Heart left ventricle (tissue), 16 donors: ENCODE measurements at regions not wholly inside any gene's neighbourhood (a gene's known extent, or its start where the extent isn't known, plus 50 kb on each side); places are given as distances from the start of the nearest gene placed in this dataset.

Experiments used
- ATAC-seq, 4 donors: fragments of 200-7000 bp; cut with Tn5 transposase; one replicate each; pipeline ENCODE4 v1.9.1; 2020 to 2022; ENCODE audit warnings: moderate library complexity in 4 of 4, mild to moderate bottlenecking in 3 of 4, moderate number of reproducible peaks in 1 of 4
- DNase-seq, 5 donors: peaks; one replicate each; pipeline ENCODE4 v3.0.0-alpha.2; 2020
- H3K27ac ChIP-seq, 12 donors: fragments of 200-600 bp; sonication (generic) in 4 of 12; one replicate each; pipeline versions ENCODE4 v1.5.0 to v1.8.0; 2016 to 2022; ENCODE audit warnings: mild to moderate bottlenecking in 2 of 12
- H3K27me3 ChIP-seq, 9 donors: fragments of 200-600 bp; sonication (generic) in 2 of 9; one replicate each; pipeline versions ENCODE4 v1.5.1 to v1.8.0; 2016 to 2022; ENCODE audit warnings: mild to moderate bottlenecking in 3 of 9
- H3K36me3 ChIP-seq, 9 donors: fragments of 200-600 bp; sonication (generic) in 2 of 9; one replicate each; pipeline versions ENCODE4 v1.5.0 to v1.8.0; 2018 to 2022; ENCODE audit warnings: mild to moderate bottlenecking in 2 of 9
- H3K4me1 ChIP-seq, 12 donors: fragments of 200-600 bp; sonication (generic) in 4 of 12; one replicate each; pipeline versions ENCODE4 v1.5.0 to v1.8.0; 2016 to 2022; ENCODE audit warnings: mild to moderate bottlenecking in 3 of 12
- H3K4me3 ChIP-seq, 12 donors: fragments of 200-600 bp; sonication (generic) in 4 of 12; one replicate each; pipeline versions ENCODE4 v1.5.0 to v1.8.0; 2017 to 2022; ENCODE audit warnings: mild to moderate bottlenecking in 9 of 12, moderate library complexity in 4 of 12
- H3K9me3 ChIP-seq, 12 donors: fragments of 200-600 bp; sonication (generic) in 4 of 12; one replicate each; pipeline versions ENCODE4 v1.5.0 to v1.8.0; 2016 to 2022; ENCODE audit warnings: mild to moderate bottlenecking in 1 of 12
- CTCF ChIP-seq, 12 donors: fragments of 200-600 bp; sonication (generic) in 4 of 12; IDR thresholded peaks; one replicate each; pipeline versions ENCODE4 v1.5.0 to v1.8.0; 2018 to 2022; ENCODE audit warnings: antibody characterized with exemption in 12 of 12, mild to moderate bottlenecking in 5 of 12
- POLR2A ChIP-seq, 2 donors: fragments of 450-650 bp; IDR thresholded peaks; one replicate each; pipeline ENCODE4 v1.6.1; 2017; ENCODE audit warnings: antibody characterized with exemption in 2 of 2, mild to moderate bottlenecking in 2 of 2, moderate library complexity in 2 of 2
- WGBS, 4 donors: extraction: QIAGEN DNeasy Blood & Tissue Kit in 2 of 4; methylation state at CpG; one replicate each; pipeline versions ENCODE4 v1.1.5 to v1.1.7; 2013 to 2018; 5-methylcytosine and 5-hydroxymethylcytosine counted together
- intact Hi-C, 10 donors: fragments of 100-400 bp; cut with DNase I; formaldehyde crosslinking; loops; one replicate each; pipeline versions ENCODE4 v1.11.1 to v1.14.2; 2022
- donor health status: ischemic (EF 13 %, LVEDD 7.1; RV severe dilation, severe dysfunction).
- donor health status: healthy with polysubstance abuse.
- donor health status: DM: no; HTN: yes; CAD: no.
- donor health status: DM: no; HTN: no; CAD: no.
- donor health status: ischemic (EF 25% LVEDD 6.9; RV normal size, moderate dysfunction).
- donor health status: ischemic (EF 25% LVEDD 5.7; RV mildly dilated, moderate dysfunction).
- donor health status: healthy.
- donor health status: DM: yes; HTN: yes; CAD: no.
- donor health status: ischemic (EF 35%, LVEDD 5.7; RV mildly dilated, moderate dysfunction).
- donor health status: nonischemic (EF 11% LVEDD 7.7; RV severe dilation, severe dysfunction).
- donor health status: DM: yes; HTN: yes; CAD: no.
- donor health status: PGD.
- donor health status: ischemic (EF 29% LVEDD 5.4; RV normal size, mild dysfunction).
- donor health status: nonischemic (EF 23%, LVEDD 6.1; RV moderate dilation, normal function).

GRCh38 chr2:128651000-128651399, 332.3 kb upstream of the HS6ST1 start:
- Histone ChIP-seq H3K27ac (no peak overlapping the region), H3K36me3 (no peaks in the 10 kb centered on the region), H3K27me3 (no peaks in the 10 kb centered on the region), H3K4me3 (no peak overlapping the region), H3K9me3 (no peaks in the 10 kb centered on the region), H3K4me1 (peaks cover 0 to 8% (median 0%) of the 10 kb centered on the region in 12 donors)
- WGBS, 4 donors, result 58 to 94% (median 76%) methylated on average over 2 of the region's 2 CpGs
- DNase-seq, result no peak
- TF ChIP-seq POLR2A (IDR thresholded peaks at IDR 0.05), result no peak
- TF ChIP-seq CTCF (IDR thresholded peaks at IDR 0.05), result no peak
- intact Hi-C loops, result no loop called here
- no peak for ATAC-seq

GRCh38 chr2:128654408-128654807, 335.7 kb upstream of the HS6ST1 start:
- peak overlapping the region in 1 of 12 donors; percentile 53 for H3K27ac ChIP-seq
- H3K9me3 ChIP-seq, result peaks cover 0 to 7% (median 0%) of the 10 kb centered on the region in 12 donors
- intact Hi-C loops, result no loop called here
- no peaks in the 10 kb centered on the region for H3K27me3 ChIP-seq
- H3K36me3 ChIP-seq, result no peaks in the 10 kb centered on the region
- no peak for TF ChIP-seq POLR2A (IDR thresholded peaks at IDR 0.05)
- no peak for TF ChIP-seq CTCF (IDR thresholded peaks at IDR 0.05)
- DNase-seq (peak in 1 of 5 donors; percentile 29), ATAC-seq (peak in 2 of 4 donors; percentile 67 to 80)
- H3K4me1 ChIP-seq, result peaks cover 0 to 8% (median 0%) of the 10 kb centered on the region in 12 donors
- 55 to 72% (median 61%) methylated on average over 5 of the region's 5 CpGs for WGBS, 4 donors
- H3K4me3 ChIP-seq, result no peak overlapping the region

DNA sequence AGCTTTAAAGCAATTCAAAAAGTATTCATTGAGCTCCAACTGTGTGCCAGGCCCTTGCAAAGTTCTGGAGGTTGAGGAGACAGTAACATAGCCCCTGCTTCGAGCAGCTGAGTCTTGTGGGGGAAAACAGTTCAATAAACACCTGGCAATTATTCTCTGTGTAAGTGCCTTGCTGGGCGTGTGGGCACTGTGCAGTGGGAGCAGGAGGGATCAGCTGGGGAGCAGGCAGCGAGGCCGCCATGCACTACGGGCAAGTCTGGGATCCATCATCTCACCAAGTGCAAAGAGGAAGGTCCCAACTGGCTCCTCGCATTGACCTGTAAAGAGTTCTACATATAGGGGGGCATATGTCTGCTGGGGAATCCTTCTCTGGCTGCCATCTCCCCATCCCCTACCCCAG, 342.2 kb upstream of the HS6ST1 start:
- Histone ChIP-seq H3K9me3 (peaks cover 0 to 7% (median 0%) of the 10 kb centered on the region in 12 donors), H3K36me3 (no peaks in the 10 kb centered on the region), H3K4me3 (no peak overlapping the region), H3K27ac (no peak overlapping the region), H3K27me3 (peaks cover 0 to 15% (median 0%) of the 10 kb centered on the region in 9 donors), H3K4me1 (no peaks in the 10 kb centered on the region)
- ATAC-seq (no peak), DNase-seq (no peak)
- WGBS, 4 donors, result 88 to 96% (median 92%) methylated on average over 6 of the region's 6 CpGs
- no peak for TF ChIP-seq CTCF (IDR thresholded peaks at IDR 0.05)
- no peak for TF ChIP-seq POLR2A (IDR thresholded peaks at IDR 0.05)
- intact Hi-C loops, result no loop called here

- Histone ChIP-seq H3K27ac (no peak overlapping the region), H3K9me3 (peaks cover 0 to 7% (median 0%) of the 10 kb centered on the region in 12 donors), H3K36me3 (no peaks in the 10 kb centered on the region), H3K27me3 (peaks cover 0 to 15% (median 0%) of the 10 kb centered on the region in 9 donors), H3K4me1 (no peaks in the 10 kb centered on the region), H3K4me3 (no peak overlapping the region)
- 82 to 89% (median 87%) methylated on average over 4 to 5 of the region's 5 CpGs for WGBS, 4 donors
- DNase-seq (no peak), ATAC-seq (peak in 1 of 4 donors; percentile 34)
- intact Hi-C loops, result no loop called here
- TF ChIP-seq POLR2A (IDR thresholded peaks at IDR 0.05) (no peak), CTCF (IDR thresholded peaks at IDR 0.05) (no peak)
Measured at GRCh38 chr2:128661311-128661710, 342.6 kb upstream of the HS6ST1 start.
